SK-N-MC (cell line): ENCODE measurements at regions not wholly inside any gene's neighbourhood (a gene's known extent, or its start where the extent isn't known, plus 50 kb on each side); places are given as distances from the start of the nearest gene placed in this dataset.

ENCODE experiments used
- DNase-seq: peaks from one replicate; pipeline ENCODE4 v3.0.0-alpha.2; 2011; ENCODE audit warnings: low read depth, low spot score
- H3K27ac ChIP-seq: fragments of 200-600 bp; sonication (generic); 2 replicates; pipeline ENCODE4 v1.5.1; 2016; ENCODE audit warnings: mixed run types
- H3K36me3 ChIP-seq: fragments of 200-600 bp; sonication (generic); 2 replicates; pipeline ENCODE4 v1.6.1; 2017; ENCODE audit warnings: antibody characterized with exemption, low read length, mixed read lengths; ENCODE audit not compliant: insufficient read depth
- H3K4me3 ChIP-seq: fragments of 200-600 bp; sonication (generic); 2 replicates; pipeline ENCODE4 v1.5.1; 2016
- H3K9ac ChIP-seq: fragments of 200-600 bp; sonication (generic); 2 replicates; pipeline ENCODE4 v1.8.0; 2017; ENCODE audit warnings: mixed run types, mixed read lengths; ENCODE audit not compliant: insufficient read length
- H3K9me3 ChIP-seq: fragments of 200-600 bp; sonication (generic); 2 replicates; pipeline ENCODE4 v1.6.1; 2017; ENCODE audit warnings: low read depth, mild to moderate bottlenecking, antibody characterized with exemption, low read length, moderate library complexity, mixed read lengths
- EZH2 ChIP-seq: fragments of 200-600 bp; sonication (generic); IDR thresholded peaks from one replicate; pipeline ENCODE4 v1.6.1; 2017; ENCODE audit warnings: antibody characterized with exemption
- FOXP2 ChIP-seq: optimal IDR thresholded peaks from 2 replicates; pipeline ENCODE3; 2011; ENCODE audit warnings: mild to moderate bottlenecking, moderate library complexity; ENCODE audit not compliant: insufficient read depth; ENCODE audit errors: extremely low read length, control extremely low read depth
- POLR2AphosphoS5 ChIP-seq: IDR thresholded peaks from 2 replicates; pipeline ENCODE4 v1.6.1; 2012; ENCODE audit warnings: mild to moderate bottlenecking, low read depth, low read length, borderline replicate concordance

DNA sequence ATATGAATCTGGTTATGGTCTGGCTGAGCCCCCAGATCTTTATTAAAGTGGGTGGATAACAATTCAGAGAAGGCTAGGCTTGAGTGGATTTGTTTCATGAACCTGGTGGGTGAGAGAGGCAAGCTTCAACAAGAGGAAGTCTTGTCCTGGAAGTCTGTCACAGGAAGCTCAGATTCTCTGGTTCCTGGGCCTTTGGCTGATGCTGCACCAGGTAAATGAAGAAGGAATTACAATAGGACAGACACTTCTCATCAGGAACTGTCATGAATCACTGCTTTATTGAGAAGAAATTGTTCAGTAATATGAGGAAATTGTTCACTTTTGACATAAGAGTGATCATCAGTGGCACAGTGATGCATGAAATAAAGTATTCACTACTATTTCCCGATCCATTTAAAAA lies 167.6 kb upstream of the ELL2 start:
- TF ChIP-seq POLR2AphosphoS5 (no peak), EZH2 (no peak), FOXP2 (no peak)
- no peaks in the 10 kb centered on the region for H3K9me3 ChIP-seq

DNA sequence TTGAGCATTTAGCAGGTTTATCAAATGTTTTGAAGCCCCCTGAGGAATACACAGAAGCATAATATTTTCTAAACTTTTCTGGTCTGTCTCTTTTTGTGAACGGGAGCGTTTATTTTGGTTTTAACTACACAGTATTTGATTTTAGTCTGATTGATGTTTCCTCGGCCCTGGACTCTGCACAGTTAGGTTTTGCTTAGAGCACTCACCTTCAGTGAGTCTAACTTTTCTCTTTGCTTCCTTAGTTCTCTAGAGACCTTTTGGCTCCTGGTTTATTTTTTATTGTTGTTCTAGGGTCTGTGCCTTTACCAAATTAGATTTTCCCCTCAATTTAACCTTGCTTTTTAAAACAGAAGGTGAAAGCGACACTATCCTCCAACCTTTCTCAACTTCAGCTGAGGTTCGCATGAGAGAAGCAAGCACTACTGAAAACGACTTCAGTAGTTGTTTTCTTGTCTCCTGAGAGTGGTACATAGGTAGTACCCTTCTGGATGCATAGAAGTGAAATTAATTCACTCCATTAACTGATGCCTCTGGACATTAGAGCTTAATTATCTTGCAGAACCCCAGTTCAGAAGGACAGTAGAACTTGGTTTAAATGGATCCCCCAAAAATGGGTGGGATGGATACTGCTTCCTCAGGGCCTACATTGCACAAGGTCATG lies 166.7 kb upstream of the ELL2 start:
- TF ChIP-seq POLR2AphosphoS5 (no peak), FOXP2 (no peak), EZH2 (no peak)
- H3K4me3 ChIP-seq, result no peak overlapping the region
- DNase-seq, result no peak
- no peak overlapping the region for H3K9ac ChIP-seq
- no peaks in the 10 kb centered on the region for H3K9me3 ChIP-seq
- H3K27ac ChIP-seq, result no peak overlapping the region
- no peaks in the 10 kb centered on the region for H3K36me3 ChIP-seq

More for the DNA sequence above, 167.6 kb upstream of the ELL2 start:
- Histone ChIP-seq H3K9ac (no peak overlapping the region), H3K27ac (no peak overlapping the region), H3K36me3 (no peaks in the 10 kb centered on the region), H3K4me3 (no peak overlapping the region)
- no peak for DNase-seq

DNA sequence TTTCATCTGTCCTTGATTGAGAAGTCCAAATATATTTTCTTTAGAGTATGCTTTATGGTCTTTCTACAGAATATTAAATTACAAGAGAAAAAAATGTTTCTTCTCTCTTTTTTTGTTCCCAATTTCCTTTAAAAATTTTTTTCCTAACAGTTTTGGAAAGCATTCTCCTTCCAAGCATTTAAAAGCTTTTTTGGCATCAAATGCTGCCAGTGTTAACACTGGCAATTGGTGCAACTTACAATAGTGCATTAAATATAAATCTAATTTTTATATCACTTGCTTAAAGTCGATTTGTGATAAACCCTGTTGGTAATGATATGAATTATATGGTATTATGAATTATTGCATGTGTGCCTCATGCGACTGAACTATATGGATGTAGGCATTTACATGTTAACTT lies 165.9 kb upstream of the ELL2 start:
- Histone ChIP-seq H3K4me3 (no peak overlapping the region), H3K36me3 (no peaks in the 10 kb centered on the region), H3K9ac (no peak overlapping the region), H3K27ac (no peak overlapping the region), H3K9me3 (no peaks in the 10 kb centered on the region)
- TF ChIP-seq EZH2 (no peak), FOXP2 (no peak), POLR2AphosphoS5 (no peak)
- DNase-seq, result no peak

DNA sequence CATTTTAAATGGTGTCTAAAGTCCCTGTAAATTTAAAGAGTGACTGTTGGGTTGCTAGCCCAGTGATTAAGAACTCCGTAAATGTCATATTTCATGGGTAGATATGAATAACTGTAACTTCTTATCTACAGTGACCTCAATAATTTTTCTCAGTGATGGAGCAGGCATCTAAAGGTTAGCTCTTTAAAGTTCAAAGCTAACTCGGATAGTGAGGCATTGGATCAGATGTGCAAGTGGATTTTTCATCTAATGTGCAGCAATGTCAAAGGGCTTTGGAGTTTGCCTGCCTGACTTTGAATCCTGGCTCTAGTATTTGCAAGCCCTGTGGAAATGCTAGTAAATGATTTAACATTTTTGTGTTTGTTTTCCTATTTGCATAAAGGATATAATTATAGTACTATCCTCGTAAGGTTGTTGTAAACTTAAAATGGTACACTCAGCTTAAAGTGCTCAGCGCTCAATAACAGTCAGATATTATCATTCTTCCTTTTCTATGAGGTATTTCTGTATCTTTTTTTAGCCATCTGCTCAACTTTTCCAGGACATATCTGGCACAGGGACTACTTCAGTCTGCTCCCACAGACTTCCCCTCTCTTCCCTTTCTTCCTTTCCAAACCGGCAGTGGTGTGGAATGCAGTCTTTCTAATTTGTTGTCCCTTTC lies 163.7 kb upstream of the ELL2 start:
- H3K36me3 ChIP-seq, result no peaks in the 10 kb centered on the region
- no peaks in the 10 kb centered on the region for H3K9me3 ChIP-seq
- no peak overlapping the region for H3K27ac ChIP-seq
- no peak overlapping the region for H3K9ac ChIP-seq
- DNase-seq, result no peak
- TF ChIP-seq POLR2AphosphoS5 (no peak), EZH2 (no peak), FOXP2 (no peak)
- no peak overlapping the region for H3K4me3 ChIP-seq

DNA sequence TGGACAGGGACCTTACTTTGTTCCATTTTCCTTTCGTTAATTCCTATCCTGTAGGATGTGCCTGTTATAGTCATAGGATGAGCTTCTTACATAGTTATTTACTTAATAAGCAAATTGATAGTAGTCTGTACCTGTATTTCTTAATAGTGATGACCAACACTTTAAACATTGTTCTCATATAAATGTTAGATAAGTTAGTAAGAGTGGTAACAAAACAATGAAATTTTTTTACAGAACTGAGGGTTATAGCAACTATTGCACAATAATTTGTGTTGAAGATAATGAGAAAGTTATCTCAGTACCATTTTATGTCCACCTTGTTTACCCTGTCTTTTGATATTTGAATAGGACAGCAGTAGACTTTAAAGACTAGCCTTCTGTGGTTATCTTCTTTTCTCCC lies 162.9 kb upstream of the ELL2 start:
- DNase-seq, result no peak
- no peak overlapping the region for H3K4me3 ChIP-seq
- TF ChIP-seq FOXP2 (no peak), EZH2 (no peak), POLR2AphosphoS5 (no peak)
- no peak overlapping the region for H3K27ac ChIP-seq
- no peak overlapping the region for H3K9ac ChIP-seq
- no peaks in the 10 kb centered on the region for H3K36me3 ChIP-seq
- H3K9me3 ChIP-seq, result no peaks in the 10 kb centered on the region

DNA sequence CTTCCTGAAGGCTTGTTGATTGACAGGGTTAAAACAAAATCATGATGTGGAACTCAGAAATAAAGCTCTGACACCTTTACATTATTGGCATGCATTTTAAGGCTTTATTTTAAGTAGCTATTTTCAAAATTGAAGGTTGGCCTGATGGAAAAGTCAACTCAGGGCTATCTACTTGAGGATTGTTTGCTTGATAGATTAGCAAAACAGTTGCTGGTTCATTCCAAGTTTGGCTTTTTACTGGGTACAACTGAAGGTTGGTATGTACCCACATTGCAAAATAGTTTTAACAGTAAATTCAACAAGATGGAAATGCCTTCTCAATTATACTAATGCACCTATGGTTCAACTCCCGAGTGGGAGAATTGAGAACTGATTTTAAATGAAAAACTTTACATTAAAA lies 161.8 kb upstream of the ELL2 start:
- TF ChIP-seq EZH2 (no peak), FOXP2 (no peak), POLR2AphosphoS5 (no peak)
- Histone ChIP-seq H3K27ac (no peak overlapping the region), H3K4me3 (no peak overlapping the region), H3K36me3 (no peaks in the 10 kb centered on the region), H3K9ac (no peak overlapping the region), H3K9me3 (no peaks in the 10 kb centered on the region)
- no peak for DNase-seq

DNA sequence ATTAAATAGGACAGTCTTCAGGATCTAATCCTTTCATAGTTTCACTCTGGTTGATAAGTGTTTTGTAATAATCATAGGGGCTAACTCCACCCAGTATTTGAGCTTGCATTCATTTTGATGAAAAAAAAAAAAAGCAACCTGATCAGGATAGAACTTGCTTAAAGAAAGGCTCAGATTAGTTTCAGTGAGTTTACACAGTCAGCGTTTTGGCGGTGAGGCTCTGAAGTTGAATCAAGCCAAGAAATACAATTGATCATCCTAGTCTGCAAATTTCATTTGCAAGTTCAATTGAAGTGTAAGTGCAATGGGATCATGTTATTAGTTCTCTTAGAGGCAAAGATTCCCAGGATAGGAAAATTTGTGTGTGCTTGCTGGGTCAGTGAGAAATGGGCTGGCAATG lies 159.7 kb upstream of the ELL2 start:
- no peaks in the 10 kb centered on the region for H3K9me3 ChIP-seq
- H3K27ac ChIP-seq, result no peak overlapping the region
- no peak overlapping the region for H3K4me3 ChIP-seq
- no peak for TF ChIP-seq EZH2
- no peak for TF ChIP-seq POLR2AphosphoS5
- no peak for TF ChIP-seq FOXP2
- H3K9ac ChIP-seq, result no peak overlapping the region
- no peak for DNase-seq
- no peaks in the 10 kb centered on the region for H3K36me3 ChIP-seq

DNA sequence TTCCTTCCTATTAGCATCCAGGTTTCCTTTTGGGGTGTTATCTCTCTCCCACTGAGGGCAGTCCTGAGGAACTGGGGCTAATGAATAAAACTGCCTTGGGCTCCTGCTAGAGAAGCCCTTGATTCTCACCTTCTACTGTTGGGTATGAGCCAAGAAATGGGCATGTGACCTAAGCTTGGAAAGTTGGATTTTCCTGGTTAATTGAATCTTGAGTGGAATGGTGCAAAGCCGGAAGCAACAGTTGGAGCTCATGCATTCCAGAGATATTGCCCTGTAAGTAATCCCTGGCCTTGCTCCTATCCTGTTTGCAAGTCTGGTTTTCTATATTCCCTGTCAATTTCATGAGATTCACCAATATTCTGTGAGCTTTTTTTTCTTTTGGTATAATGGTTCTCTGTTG lies 158.5 kb upstream of the ELL2 start:
- no peak overlapping the region for H3K9ac ChIP-seq
- no peak overlapping the region for H3K27ac ChIP-seq
- TF ChIP-seq FOXP2 (no peak), POLR2AphosphoS5 (no peak)
- H3K9me3 ChIP-seq, result no peaks in the 10 kb centered on the region
- DNase-seq, result no peak
- no peaks in the 10 kb centered on the region for H3K36me3 ChIP-seq
- no peak overlapping the region for H3K4me3 ChIP-seq
